ENCODE measurements at regions not wholly inside any gene's neighbourhood (a gene's known extent, or its start where the extent isn't known, plus 50 kb on each side); places are given as distances from the start of the nearest gene placed in this dataset.

GRCh38 chrX:129115104-129115503, 408.2 kb downstream of the SMARCA1 start:
- TF ChIP-seq CTCF (conservative IDR thresholded peaks at IDR 0.05 in 1 of 2, IDR thresholded peaks at IDR 0.05 in 1 of 2; ENCODE audit: extremely low read depth in 1 of 2, insufficient read depth in 1 of 2, low read depth in 1 of 2, low read length in 2 of 2) = peak in 1 of 2 donors; percentile 11
- TF ChIP-seq EZH2 (IDR thresholded peaks at IDR 0.05; ENCODE audit: borderline replicate concordance, low read length) = no peak
